ENCODE measurements at regions not wholly inside any gene's neighbourhood (a gene's known extent, or its start where the extent isn't known, plus 50 kb on each side); places are given as distances from the start of the nearest gene placed in this dataset.

GRCh38 chr3:21825684-21826083 is 74.7 kb upstream of the ZNF385D start:
- H3K14ac ChIP-seq (ENCODE audit: low read length) = no peak overlapping the region
- no peak overlapping the region for H3K9ac ChIP-seq (ENCODE audit: low read length)
- H3K36me3 ChIP-seq (ENCODE audit: control insufficient read depth in 1 of 2, insufficient read depth in 2 of 2, low read length in 2 of 2) = no peaks in the 10 kb centered on the region
- H3K18ac ChIP-seq (ENCODE audit: low read length) = no peak overlapping the region
- no peak overlapping the region for H3K4me3 ChIP-seq (ENCODE audit: low read depth, low read length)
- H4K8ac ChIP-seq (ENCODE audit: low read depth, low read length) = no peak overlapping the region
- no peak overlapping the region for H2AK5ac ChIP-seq (ENCODE audit: low read length)
- no peak overlapping the region for H3K4ac ChIP-seq (ENCODE audit: low read depth, low read length)
- H4K12ac ChIP-seq (ENCODE audit: low read depth, low read length) = no peak overlapping the region
- peaks cover 4 to 5% of the 10 kb centered on the region in 2 experiments for H3K4me1 ChIP-seq (ENCODE audit: control insufficient read depth in 1 of 2, insufficient read depth in 2 of 2, low read length in 2 of 2)
- DNase-seq = no peak
- H4K91ac ChIP-seq (ENCODE audit: low read depth, low read length) = no peak overlapping the region
- H3K9me3 ChIP-seq (ENCODE audit: insufficient read depth, low read depth, low read length) = no peaks in the 10 kb centered on the region
- H2BK120ac ChIP-seq (ENCODE audit: insufficient read depth, low read length, poor library complexity) = no peak overlapping the region
- H2AFZ ChIP-seq (ENCODE audit: insufficient read depth, low read length, poor library complexity) = no peak overlapping the region
- no peak overlapping the region for H3K4me2 ChIP-seq (ENCODE audit: low read length)
- H3K79me1 ChIP-seq (ENCODE audit: low read length) = no peaks in the 10 kb centered on the region
- H3K79me2 ChIP-seq (ENCODE audit: control insufficient read depth, insufficient read depth, low read length, poor library complexity) = no peaks in the 10 kb centered on the region
- H3K27ac ChIP-seq (ENCODE audit: low read depth, low read length) = no peak overlapping the region
- WGBS (ENCODE audit: extremely low coverage, insufficient coverage, insufficient read length) = no CpG with 5 or more reads among the region's 12 CpGs
- H2BK12ac ChIP-seq (ENCODE audit: low read length) = no peak overlapping the region
- no peak overlapping the region for H3K23ac ChIP-seq (ENCODE audit: low read length)
- H3K27me3 ChIP-seq (ENCODE audit: insufficient read depth, low read length) = no peaks in the 10 kb centered on the region
- no peak overlapping the region for H2BK5ac ChIP-seq (ENCODE audit: low read depth, low read length, poor library complexity)

- Histone ChIP-seq H4K12ac (ENCODE audit: low read depth, low read length) (no peak overlapping the region), H2BK120ac (ENCODE audit: insufficient read depth, low read length, poor library complexity) (no peak overlapping the region), H3K18ac (ENCODE audit: low read length) (no peak overlapping the region), H3K4me2 (ENCODE audit: low read length) (no peak overlapping the region), H3K9me3 (ENCODE audit: insufficient read depth, low read depth, low read length) (no peaks in the 10 kb centered on the region), H3K79me1 (ENCODE audit: low read length) (no peaks in the 10 kb centered on the region), H3K4me3 (ENCODE audit: low read depth, low read length) (no peak overlapping the region), H3K9ac (ENCODE audit: low read length) (no peak overlapping the region), H3K14ac (ENCODE audit: low read length) (no peak overlapping the region), H3K79me2 (ENCODE audit: control insufficient read depth, insufficient read depth, low read length, poor library complexity) (no peaks in the 10 kb centered on the region), H3K23ac (ENCODE audit: low read length) (no peak overlapping the region), H3K4me1 (ENCODE audit: control insufficient read depth in 1 of 2, insufficient read depth in 2 of 2, low read length in 2 of 2) (peaks cover 4 to 5% of the 10 kb centered on the region in 2 experiments), H3K4ac (ENCODE audit: low read depth, low read length) (no peak overlapping the region), H2AK5ac (ENCODE audit: low read length) (no peak overlapping the region), H3K27me3 (ENCODE audit: insufficient read depth, low read length) (no peaks in the 10 kb centered on the region), H2BK12ac (ENCODE audit: low read length) (no peak overlapping the region), H4K8ac (ENCODE audit: low read depth, low read length) (no peak overlapping the region), H4K91ac (ENCODE audit: low read depth, low read length) (no peak overlapping the region), H2AFZ (ENCODE audit: insufficient read depth, low read length, poor library complexity) (no peak overlapping the region), H3K36me3 (ENCODE audit: control insufficient read depth in 1 of 2, insufficient read depth in 2 of 2, low read length in 2 of 2) (no peaks in the 10 kb centered on the region), H3K27ac (ENCODE audit: low read depth, low read length) (no peak overlapping the region), H2BK5ac (ENCODE audit: low read depth, low read length, poor library complexity) (no peak overlapping the region)
- DNase-seq = no peak
- no CpG with 5 or more reads among the region's 1 CpG for whole genome bisulfite sequencing (ENCODE audit: extremely low coverage, insufficient coverage, insufficient read length)
Observed at GRCh38 chr3:21826416-21826815, 75.4 kb upstream of the ZNF385D start.

- no peak overlapping the region for H3K14ac ChIP-seq (ENCODE audit: low read length)
- H3K27ac ChIP-seq (ENCODE audit: low read depth, low read length) = no peak overlapping the region
- no peak overlapping the region for H2AK5ac ChIP-seq (ENCODE audit: low read length)
- H4K12ac ChIP-seq (ENCODE audit: low read depth, low read length) = no peak overlapping the region
- H4K8ac ChIP-seq (ENCODE audit: low read depth, low read length) = no peak overlapping the region
- H3K4me2 ChIP-seq (ENCODE audit: low read length) = no peak overlapping the region
- no peaks in the 10 kb centered on the region for H3K27me3 ChIP-seq (ENCODE audit: insufficient read depth, low read length)
- no peaks in the 10 kb centered on the region for H3K36me3 ChIP-seq (ENCODE audit: control insufficient read depth in 1 of 2, insufficient read depth in 2 of 2, low read length in 2 of 2)
- no peak overlapping the region for H3K23ac ChIP-seq (ENCODE audit: low read length)
- H3K9me3 ChIP-seq (ENCODE audit: insufficient read depth, low read depth, low read length) = no peaks in the 10 kb centered on the region
- peaks cover 4 to 5% of the 10 kb centered on the region in 2 experiments for H3K4me1 ChIP-seq (ENCODE audit: control insufficient read depth in 1 of 2, insufficient read depth in 2 of 2, low read length in 2 of 2)
- H2BK120ac ChIP-seq (ENCODE audit: insufficient read depth, low read length, poor library complexity) = no peak overlapping the region
- H3K18ac ChIP-seq (ENCODE audit: low read length) = no peak overlapping the region
- no peaks in the 10 kb centered on the region for H3K79me1 ChIP-seq (ENCODE audit: low read length)
- no peak overlapping the region for H3K4ac ChIP-seq (ENCODE audit: low read depth, low read length)
- H2BK5ac ChIP-seq (ENCODE audit: low read depth, low read length, poor library complexity) = no peak overlapping the region
- WGBS (ENCODE audit: extremely low coverage, insufficient coverage, insufficient read length) = no CpG with 5 or more reads among the region's 2 CpGs
- H2BK12ac ChIP-seq (ENCODE audit: low read length) = no peak overlapping the region
- no peaks in the 10 kb centered on the region for H3K79me2 ChIP-seq (ENCODE audit: control insufficient read depth, insufficient read depth, low read length, poor library complexity)
- H3K9ac ChIP-seq (ENCODE audit: low read length) = no peak overlapping the region
- DNase-seq = no peak
- H4K91ac ChIP-seq (ENCODE audit: low read depth, low read length) = no peak overlapping the region
- H2AFZ ChIP-seq (ENCODE audit: insufficient read depth, low read length, poor library complexity) = no peak overlapping the region
- H3K4me3 ChIP-seq (ENCODE audit: low read depth, low read length) = no peak overlapping the region
Observed at GRCh38 chr3:21830541-21830940, 79.5 kb upstream of the ZNF385D start.

- no peaks in the 10 kb centered on the region for H3K27me3 ChIP-seq (ENCODE audit: insufficient read depth, low read length)
- H4K91ac ChIP-seq (ENCODE audit: low read depth, low read length) = no peak overlapping the region
- H3K79me1 ChIP-seq (ENCODE audit: low read length) = no peaks in the 10 kb centered on the region
- no peak overlapping the region for H3K27ac ChIP-seq (ENCODE audit: low read depth, low read length)
- H3K36me3 ChIP-seq (ENCODE audit: control insufficient read depth in 1 of 2, insufficient read depth in 2 of 2, low read length in 2 of 2) = no peaks in the 10 kb centered on the region
- no peak overlapping the region for H3K4me2 ChIP-seq (ENCODE audit: low read length)
- no peak overlapping the region for H4K8ac ChIP-seq (ENCODE audit: low read depth, low read length)
- no peaks in the 10 kb centered on the region for H3K4me1 ChIP-seq (ENCODE audit: control insufficient read depth in 1 of 2, insufficient read depth in 2 of 2, low read length in 2 of 2)
- no peak overlapping the region for H3K4ac ChIP-seq (ENCODE audit: low read depth, low read length)
- H3K23ac ChIP-seq (ENCODE audit: low read length) = no peak overlapping the region
- H2BK120ac ChIP-seq (ENCODE audit: insufficient read depth, low read length, poor library complexity) = no peak overlapping the region
- no peak overlapping the region for H3K14ac ChIP-seq (ENCODE audit: low read length)
- WGBS (ENCODE audit: extremely low coverage, insufficient coverage, insufficient read length) = no CpG with 5 or more reads among the region's 2 CpGs
- H3K9ac ChIP-seq (ENCODE audit: low read length) = no peak overlapping the region
- no peak overlapping the region for H2AFZ ChIP-seq (ENCODE audit: insufficient read depth, low read length, poor library complexity)
- no peak overlapping the region for H2BK5ac ChIP-seq (ENCODE audit: low read depth, low read length, poor library complexity)
- H3K4me3 ChIP-seq (ENCODE audit: low read depth, low read length) = no peak overlapping the region
- H3K79me2 ChIP-seq (ENCODE audit: control insufficient read depth, insufficient read depth, low read length, poor library complexity) = no peaks in the 10 kb centered on the region
- no peak for DNase-seq
- H4K12ac ChIP-seq (ENCODE audit: low read depth, low read length) = no peak overlapping the region
- no peaks in the 10 kb centered on the region for H3K9me3 ChIP-seq (ENCODE audit: insufficient read depth, low read depth, low read length)
- H2BK12ac ChIP-seq (ENCODE audit: low read length) = no peak overlapping the region
- no peak overlapping the region for H3K18ac ChIP-seq (ENCODE audit: low read length)
- H2AK5ac ChIP-seq (ENCODE audit: low read length) = no peak overlapping the region
Observed at GRCh38 chr3:21835264-21835663, 84.3 kb upstream of the ZNF385D start.
